ENCODE measurements at regions not wholly inside any gene's neighbourhood (a gene's known extent, or its start where the extent isn't known, plus 50 kb on each side); places are given as distances from the start of the nearest gene placed in this dataset.
A peak's percentile ranks its signal among the peaks of the same experiment; 100 is the strongest.

DNA sequence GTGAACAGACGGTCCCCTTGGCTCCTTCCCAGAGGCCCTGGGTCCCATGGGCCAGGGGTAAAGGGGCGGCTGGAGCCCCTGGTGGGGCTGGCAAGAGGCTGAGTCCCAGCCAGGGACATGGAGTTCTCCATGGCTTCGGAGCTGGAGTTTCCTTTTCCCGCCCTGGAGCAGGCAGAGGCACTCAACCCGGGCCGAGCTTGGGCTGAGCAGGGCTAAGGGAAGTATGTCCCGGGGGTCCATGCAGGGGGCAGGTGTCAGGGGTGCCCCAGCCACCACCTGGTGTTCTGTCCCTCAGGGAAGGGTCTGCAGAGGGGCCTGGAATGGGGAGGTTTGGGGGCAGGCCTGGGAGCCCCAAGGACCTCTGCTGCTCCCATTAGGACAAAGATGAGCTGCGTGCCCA, 54.0 kb upstream of the TPM4 start:
- no peak for DNase-seq (ENCODE audit: low read depth, low spot score)

DNA sequence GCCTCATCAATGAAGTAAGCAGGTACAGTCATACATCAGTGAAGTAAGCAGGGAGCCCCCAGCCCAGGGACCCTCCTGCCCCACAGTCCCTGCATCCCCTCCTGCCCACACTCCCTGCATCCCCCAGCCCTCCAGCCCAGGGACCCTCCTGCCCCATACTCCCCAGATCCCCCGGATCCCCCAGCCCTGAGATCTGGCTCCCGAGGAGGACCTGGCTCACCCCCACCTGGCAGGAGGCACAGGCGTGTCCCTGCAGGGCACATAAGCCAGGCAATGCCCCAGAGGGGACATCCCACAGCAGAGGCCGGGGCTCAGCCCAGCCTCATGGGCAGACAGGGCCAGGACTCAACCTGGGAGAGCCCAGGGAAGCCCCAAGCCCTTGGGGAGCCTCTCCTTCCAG, 53.6 kb upstream of the TPM4 start:
- no peak for DNase-seq (ENCODE audit: low read depth, low spot score)

DNA sequence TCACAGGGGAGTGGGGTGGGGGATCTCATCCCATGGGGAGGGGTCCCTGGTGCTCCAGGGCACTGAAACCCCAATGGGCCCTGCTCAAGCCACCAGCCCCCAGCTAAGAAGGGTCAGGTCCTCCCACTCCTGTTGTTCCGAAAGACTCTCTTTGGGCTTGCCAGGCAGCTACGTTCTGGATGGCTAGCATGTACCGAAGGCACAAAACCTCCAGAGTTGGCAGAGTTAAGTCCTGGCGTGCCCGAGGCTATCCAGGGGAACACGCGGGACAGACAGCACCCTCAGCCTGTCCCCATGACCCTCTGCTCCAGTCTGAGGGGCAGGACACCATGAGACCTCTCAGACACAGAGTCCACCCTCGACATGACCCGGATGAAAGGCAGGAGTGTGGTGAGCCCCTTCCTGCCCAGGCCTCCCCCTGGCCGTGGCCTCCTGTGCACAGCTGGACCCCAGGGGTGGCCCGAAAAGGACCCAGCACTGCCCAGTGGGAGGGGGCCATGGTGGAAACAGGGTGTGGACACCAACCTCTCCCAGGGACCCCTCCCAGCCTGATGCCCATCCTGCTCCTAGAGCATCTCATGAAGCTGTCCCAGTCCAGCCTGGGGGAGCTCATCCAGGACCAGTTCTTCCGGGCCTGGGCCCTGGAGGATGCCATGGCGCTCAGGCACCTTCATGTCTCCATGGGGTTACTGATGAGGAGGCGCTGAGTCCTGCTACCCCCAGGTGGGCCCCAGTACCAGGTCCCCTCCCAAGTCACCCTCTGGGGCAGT, 53.0 kb upstream of the TPM4 start:
- DNase-seq (ENCODE audit: low read depth, low spot score), result no peak

DNA sequence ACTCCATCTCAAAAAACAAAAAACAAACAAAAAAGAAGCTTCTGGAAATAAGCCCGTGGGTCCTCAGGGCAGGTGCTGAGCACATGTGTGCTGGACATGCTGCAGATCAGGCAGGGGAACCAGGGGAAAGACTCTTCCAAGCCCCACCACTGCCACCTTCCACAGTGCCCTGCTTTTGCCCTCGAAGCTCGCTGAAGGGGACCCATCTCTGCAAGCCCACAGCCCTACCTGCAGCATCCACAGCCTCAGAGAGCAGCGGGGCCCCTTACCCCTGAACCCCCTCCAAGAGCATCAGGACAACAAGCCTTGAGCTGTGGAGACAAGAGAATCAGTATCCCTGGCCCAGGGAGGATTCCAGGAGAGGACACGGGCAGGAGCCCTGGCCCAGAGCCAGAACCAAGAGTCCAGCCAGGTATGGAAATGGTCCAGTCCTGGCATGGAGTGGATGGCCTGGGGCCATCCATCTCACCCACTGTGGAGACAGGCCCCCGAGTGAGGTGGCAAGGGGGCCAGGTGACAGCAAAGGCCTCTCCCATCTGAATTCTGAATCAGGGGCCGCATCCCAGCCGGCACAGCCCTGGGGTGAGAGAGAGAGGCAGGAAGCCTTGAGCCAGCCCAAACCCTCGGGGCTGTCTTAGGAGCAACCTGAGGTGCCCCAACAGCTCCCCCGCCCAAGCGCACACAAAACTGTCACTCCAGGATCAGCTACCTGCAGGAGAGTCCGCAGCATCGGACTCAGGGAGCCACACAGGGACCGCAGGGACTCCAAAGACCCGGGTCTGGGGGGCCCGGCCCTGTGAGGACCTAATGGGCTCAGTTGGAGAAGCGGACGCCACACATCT, 51.8 kb upstream of the TPM4 start:
- DNase-seq (ENCODE audit: low read depth, low spot score), result no peak

DNA sequence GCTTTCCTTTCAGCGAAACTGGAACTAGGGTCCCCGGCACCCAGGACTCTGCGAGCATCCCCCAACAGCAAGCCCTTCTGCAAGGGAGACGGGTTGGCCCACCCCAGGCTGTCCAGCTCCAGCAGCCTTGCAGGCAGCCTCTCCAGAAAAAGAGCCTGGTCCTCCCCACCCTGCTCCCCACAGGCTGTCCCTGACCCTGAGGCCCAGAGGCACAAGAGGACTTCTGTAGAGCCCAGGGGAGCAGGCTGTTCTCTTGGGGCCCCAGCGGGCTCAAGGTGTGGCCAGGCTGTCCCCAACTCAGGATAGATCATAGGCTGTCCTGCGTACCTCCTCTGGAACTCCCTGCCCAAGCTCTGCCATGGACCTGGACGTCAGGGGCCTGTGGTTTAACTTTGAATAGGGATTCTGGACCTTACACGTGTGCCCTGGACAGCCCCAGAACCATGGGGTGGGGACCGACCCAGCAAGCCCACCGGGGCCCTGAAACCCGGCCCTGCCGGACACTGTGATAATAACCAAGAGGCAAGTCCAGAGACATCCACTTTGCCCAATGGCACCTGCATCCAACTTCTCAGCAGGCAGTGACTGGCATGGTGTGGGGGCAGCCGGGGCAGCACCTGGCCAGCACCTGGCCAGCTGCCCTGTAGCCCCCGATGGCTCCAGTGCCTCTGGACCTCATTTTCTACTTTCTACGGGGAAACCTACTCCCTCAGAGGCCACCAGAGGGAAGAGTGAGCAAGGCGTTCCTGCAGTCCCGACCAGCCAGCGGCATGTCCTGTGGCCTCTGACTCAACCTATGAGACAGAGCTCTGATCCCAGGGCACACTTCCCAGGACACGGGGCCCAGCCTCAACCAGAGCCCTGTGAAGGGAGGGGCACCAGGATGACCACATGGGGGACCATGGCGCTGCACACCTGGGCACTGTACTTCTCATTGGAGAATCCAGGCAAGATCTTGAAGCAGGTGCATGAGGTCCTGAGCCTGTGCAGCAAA, 50.9 kb upstream of the TPM4 start:
- DNase-seq (ENCODE audit: low read depth, low spot score), result peak; percentile 9

DNA sequence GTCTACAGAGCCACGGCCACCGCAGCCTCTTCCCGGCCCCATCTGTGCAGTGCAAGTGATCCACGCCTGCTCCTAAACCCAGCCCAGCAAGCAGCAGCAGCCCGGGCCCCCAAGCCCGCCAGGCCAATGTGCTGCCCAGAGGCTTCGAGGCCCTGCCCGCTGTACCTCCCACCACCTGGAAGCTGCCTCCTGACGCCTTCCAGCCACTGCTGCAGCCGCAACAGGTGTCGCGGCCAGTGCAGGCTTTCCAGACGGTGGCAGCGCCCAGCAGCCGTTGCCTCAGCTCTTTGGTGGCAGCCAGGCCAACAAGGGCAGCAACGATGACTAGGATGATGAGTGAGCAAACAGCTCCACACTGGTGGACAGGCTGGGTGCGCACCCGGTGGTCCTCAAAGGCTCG, 50.2 kb upstream of the TPM4 start:
- no peak for DNase-seq (ENCODE audit: low read depth, low spot score)
